PC-3 (cell line): ENCODE measurements at regions not wholly inside any gene's neighbourhood (a gene's known extent, or its start where the extent isn't known, plus 50 kb on each side); places are given as distances from the start of the nearest gene placed in this dataset.
"Not testable (repeated sequence)": the region's sequence is repeated elsewhere in the genome, so short reads cannot be mapped to it uniquely, and the experiment has no call there.

ENCODE experiments used
- ATAC-seq: fragments of 200-7000 bp; cut with Tn5 transposase; 2 replicates; pipeline ENCODE4 v1.9.1; 2020; ENCODE audit warnings: mild to moderate bottlenecking, moderate library complexity
- BruUV-seq: library from RNA; stranded (reverse); fragments of 400-500 nt; replicated peaks from 2 replicates; lab custom pipeline; 2021; lab: Mats Ljungman, UMichigan
- CTCF ChIA-PET: fragments of 300-600 bp; sonication (Branson Sonifier 250); formaldehyde crosslinking; loops from one replicate; lab custom pipeline; 2022; ENCODE audit warnings: antibody characterized with exemption; lab: Charles Lee
- POLR2A ChIA-PET: fragments of 300-600 bp; sonication (Branson Sonifier 250); formaldehyde crosslinking; loops from one replicate; lab custom pipeline; 2022; ENCODE audit warnings: antibody characterized with exemption; ENCODE audit not compliant: unreplicated experiment; lab: Charles Lee
- DNase-seq: peaks from one replicate; pipeline ENCODE4 v3.0.0-alpha.2; 2015
- H2AFZ ChIP-seq: fragments of 300-600 bp; sonication (generic); 2 replicates; pipeline ENCODE4 v1.6.0; 2016; ENCODE audit warnings: antibody characterized with exemption, low read length
- H3F3A ChIP-seq: fragments of 300-600 bp; sonication (generic); one replicate; pipeline ENCODE4 v1.6.0; 2017; ENCODE audit warnings: antibody characterized with exemption, low read length, control low read depth, mild to moderate bottlenecking; ENCODE audit not compliant: unreplicated experiment
- H3K27ac ChIP-seq: fragments of 300-600 bp; sonication (generic); 2 replicates; pipeline ENCODE4 v1.5.1; 2016; ENCODE audit warnings: mild to moderate bottlenecking, low read length
- H3K27me3 ChIP-seq: fragments of 300-600 bp; sonication (generic); 2 replicates; pipeline ENCODE4 v1.6.1; 2016; ENCODE audit warnings: low read length, mixed read lengths
- H3K36me3 ChIP-seq: fragments of 300-600 bp; sonication (generic); 2 replicates; pipeline ENCODE4 v1.6.1; 2016; ENCODE audit warnings: low read depth, mixed run types, low read length, mixed read lengths
- H3K4me1 ChIP-seq: fragments of 300-600 bp; sonication (generic); 2 replicates; pipeline ENCODE4 v1.5.1; 2016; ENCODE audit warnings: low read length; ENCODE audit not compliant: insufficient read depth
- H3K4me2 ChIP-seq: fragments of 300-600 bp; sonication (generic); 2 replicates; pipeline ENCODE4 v1.6.0; 2016; ENCODE audit warnings: low read length
- H3K4me3 ChIP-seq: fragments of 300-600 bp; sonication (generic); 2 replicates; pipeline ENCODE4 v1.5.1; 2016; ENCODE audit warnings: mild to moderate bottlenecking, low read length, mixed read lengths
- H3K79me2 ChIP-seq: fragments of 300-600 bp; sonication (generic); 2 replicates; pipeline ENCODE4 v1.6.1; 2017; ENCODE audit warnings: low read length, mixed read lengths
- H3K9ac ChIP-seq: fragments of 300-600 bp; sonication (generic); 2 replicates; pipeline ENCODE4 v1.6.0; 2016; ENCODE audit warnings: mild to moderate bottlenecking, low read length
- H3K9me2 ChIP-seq: fragments of 300-600 bp; sonication (generic); replicated peaks from 2 replicates; pipeline ENCODE4 v1.6.1; 2016; ENCODE audit warnings: mixed run types, low read length, mixed read lengths
- H3K9me3 ChIP-seq: fragments of 300-600 bp; sonication (generic); 2 replicates; pipeline ENCODE4 v1.6.1; 2016; ENCODE audit warnings: low read length, mixed read lengths
- H4K20me1 ChIP-seq: fragments of 300-600 bp; sonication (generic); 2 replicates; pipeline ENCODE4 v1.6.1; 2016; ENCODE audit warnings: low read length, mixed read lengths
- CTCF ChIP-seq: fragments of 300-600 bp; sonication (generic); conservative IDR thresholded peaks from 2 replicates; pipeline ENCODE4 v1.5.1; 2017; ENCODE audit warnings: antibody characterized with exemption, low read depth, mild to moderate bottlenecking, low read length
- EZH2 ChIP-seq: fragments of 300-600 bp; sonication (generic); IDR thresholded peaks from one replicate; pipeline ENCODE4 v1.6.1; 2017; ENCODE audit warnings: antibody characterized with exemption, mild to moderate bottlenecking, low read length; ENCODE audit not compliant: unreplicated experiment
- EZH2phosphoT487 ChIP-seq: fragments of 300-600 bp; sonication (generic); IDR thresholded peaks from 2 replicates; pipeline ENCODE4 v1.6.1; 2018; ENCODE audit warnings: mild to moderate bottlenecking, antibody characterized with exemption, low read length, borderline replicate concordance
- intact Hi-C: fragments of 100-400 bp; cut with micrococcal nuclease; formaldehyde crosslinking; loops from 2 replicates; pipeline ENCODE4 v1.9.0; 2023

GRCh38 chr1:176323472-176323871 lies 116.4 kb upstream of the COP1 start:
- H3K4me3 ChIP-seq = no peak overlapping the region
- TF ChIP-seq CTCF (no peak), EZH2 (no peak), EZH2phosphoT487 (no peak)
- no peak overlapping the region for H3K9ac ChIP-seq
- no peak overlapping the region for H2AFZ ChIP-seq
- no peak for ATAC-seq
- H3K9me3 ChIP-seq = no peaks in the 10 kb centered on the region
- H3K9me2 ChIP-seq = no peaks in the 10 kb centered on the region
- ChIA-PET CTCF (no interaction called here), POLR2A (no interaction called here)
- no peaks in the 10 kb centered on the region for H3K4me1 ChIP-seq
- no peaks in the 10 kb centered on the region for H3K79me2 ChIP-seq
- no TSS peak for BruUV-seq
- H3K27ac ChIP-seq = no peak overlapping the region
- no peak overlapping the region for H3K4me2 ChIP-seq
- intact Hi-C loops = no loop called here
- no peaks in the 10 kb centered on the region for H4K20me1 ChIP-seq
- H3K36me3 ChIP-seq = no peaks in the 10 kb centered on the region
- no peaks in the 10 kb centered on the region for H3F3A ChIP-seq
- H3K27me3 ChIP-seq = no peaks in the 10 kb centered on the region
- no peak for DNase-seq

- ATAC-seq = no peak
- intact Hi-C loops = no loop called here
- no peak overlapping the region for H2AFZ ChIP-seq
- no peaks in the 10 kb centered on the region for H3K27me3 ChIP-seq
- H3K4me3 ChIP-seq = no peak overlapping the region
- no peaks in the 10 kb centered on the region for H3K9me2 ChIP-seq
- no peaks in the 10 kb centered on the region for H3K36me3 ChIP-seq
- H3K27ac ChIP-seq = no peak overlapping the region
- H4K20me1 ChIP-seq = no peaks in the 10 kb centered on the region
- BruUV-seq = no TSS peak
- no peak for DNase-seq
- H3K4me2 ChIP-seq = no peak overlapping the region
- no peak for TF ChIP-seq CTCF
- no peak for TF ChIP-seq EZH2
- TF ChIP-seq EZH2phosphoT487 = no peak
- H3K9ac ChIP-seq = no peak overlapping the region
- no peaks in the 10 kb centered on the region for H3K79me2 ChIP-seq
- H3K9me3 ChIP-seq = no peaks in the 10 kb centered on the region
- H3F3A ChIP-seq = no peaks in the 10 kb centered on the region
- POLR2A ChIA-PET = no interaction called here
- CTCF ChIA-PET = no interaction called here
- H3K4me1 ChIP-seq = no peaks in the 10 kb centered on the region
Measured at GRCh38 chr1:176315519-176316220, 108.6 kb upstream of the COP1 start.

GRCh38 chr1:176296602-176297001 lies 89.5 kb upstream of the COP1 start:
- H3K36me3 ChIP-seq, ATAC-seq, H2AFZ ChIP-seq, H3K4me2 ChIP-seq, H3K9me2 ChIP-seq, CTCF ChIA-PET, POLR2A ChIA-PET, H3K9me3 ChIP-seq, H3K79me2 ChIP-seq, H3K27me3 ChIP-seq, H3K9ac ChIP-seq, H3K4me3 ChIP-seq, H3K27ac ChIP-seq, H3F3A ChIP-seq, BruUV-seq, H3K4me1 ChIP-seq, H4K20me1 ChIP-seq, intact Hi-C loops, DNase-seq: not testable (repeated sequence)
